Progenitor cell of endocrine pancreas (in vitro differentiated cells): ENCODE measurements at regions not wholly inside any gene's neighbourhood (a gene's known extent, or its start where the extent isn't known, plus 50 kb on each side); places are given as distances from the start of the nearest gene placed in this dataset.

ENCODE experiments used
- DNase-seq: peaks from one replicate; pipeline ENCODE4 v3.0.0; 2021; ENCODE audit warnings: low spot score; ENCODE audit not compliant: unreplicated experiment
- H3K27ac Mint-ChIP-seq: 2 replicates; pipeline ENCODE4 v1.8.0; 2021; ENCODE audit warnings: mild to moderate bottlenecking, moderate library complexity, mixed read lengths
- H3K27me3 Mint-ChIP-seq: 2 replicates; pipeline ENCODE4 v1.8.0; 2021; ENCODE audit warnings: mixed read lengths
- H3K36me3 Mint-ChIP-seq: 2 replicates; pipeline ENCODE4 v1.8.0; 2022; ENCODE audit warnings: mixed read lengths; ENCODE audit not compliant: insufficient read depth
- H3K4me1 Mint-ChIP-seq: 2 replicates; pipeline ENCODE4 v1.8.0; 2021; ENCODE audit warnings: low read depth, mixed read lengths
- H3K4me3 Mint-ChIP-seq: 2 replicates; pipeline ENCODE4 v1.8.0; 2021; ENCODE audit warnings: low read depth, mild to moderate bottlenecking, moderate library complexity, mixed read lengths
- H3K9me3 Mint-ChIP-seq: 2 replicates; pipeline ENCODE4 v1.8.0; 2021; ENCODE audit warnings: low read depth, mixed read lengths
- CTCF ChIP-seq: fragments of 200-600 bp; sonication (generic); IDR thresholded peaks from one replicate; pipeline ENCODE4 v1.5.0; 2021; ENCODE audit warnings: antibody characterized with exemption, mild to moderate bottlenecking; ENCODE audit not compliant: unreplicated experiment

- Mint-ChIP-seq H3K4me1 (peaks cover 33% of the 10 kb centered on the region), H3K9me3 (peaks cover 3% of the 10 kb centered on the region), H3K4me3 (no peak overlapping the region), H3K27ac (peak overlapping the region; percentile 73), H3K27me3 (no peaks in the 10 kb centered on the region), H3K36me3 (no peaks in the 10 kb centered on the region)
- DNase-seq, result no peak
- no peak for TF ChIP-seq CTCF
These were observed 156.7 kb upstream of the HAAO start for GRCh38 chr2:42949125-42949524.

GRCh38 chr2:42947809-42948600, 155.6 kb upstream of the HAAO start:
- Mint-ChIP-seq H3K4me1 (peaks cover 31% of the 10 kb centered on the region), H3K4me3 (no peak overlapping the region), H3K9me3 (peaks cover 3% of the 10 kb centered on the region), H3K27ac (peak overlapping the region; percentile 73), H3K36me3 (no peaks in the 10 kb centered on the region), H3K27me3 (no peaks in the 10 kb centered on the region)
- TF ChIP-seq CTCF, result no peak
- no peak for DNase-seq

- no peak for DNase-seq
- Mint-ChIP-seq H3K27ac (no peak overlapping the region), H3K27me3 (no peaks in the 10 kb centered on the region), H3K4me1 (peaks cover 27% of the 10 kb centered on the region), H3K9me3 (no peaks in the 10 kb centered on the region), H3K4me3 (no peak overlapping the region), H3K36me3 (no peaks in the 10 kb centered on the region)
- TF ChIP-seq CTCF, result no peak
These were observed 152.5 kb upstream of the HAAO start for GRCh38 chr2:42944779-42945415.

GRCh38 chr2:42942990-42943493, 150.7 kb upstream of the HAAO start:
- Mint-ChIP-seq H3K4me3 (no peak overlapping the region), H3K36me3 (no peaks in the 10 kb centered on the region), H3K27ac (no peak overlapping the region), H3K4me1 (peaks cover 17% of the 10 kb centered on the region), H3K9me3 (no peaks in the 10 kb centered on the region), H3K27me3 (peaks cover 4% of the 10 kb centered on the region)
- TF ChIP-seq CTCF, result no peak
- no peak for DNase-seq

GRCh38 chr2:42942214-42942989, 150.0 kb upstream of the HAAO start:
- no peak overlapping the region for H3K4me3 Mint-ChIP-seq
- peaks cover 8% of the 10 kb centered on the region for H3K27me3 Mint-ChIP-seq
- no peaks in the 10 kb centered on the region for H3K36me3 Mint-ChIP-seq
- H3K27ac Mint-ChIP-seq, result no peak overlapping the region
- H3K9me3 Mint-ChIP-seq, result no peaks in the 10 kb centered on the region
- DNase-seq, result no peak
- H3K4me1 Mint-ChIP-seq, result peaks cover 12% of the 10 kb centered on the region
- TF ChIP-seq CTCF, result no peak
